NCI-H524 treated with DMSO at 0.1 percent for 48 hours (cell line): ENCODE measurements at regions not wholly inside any gene's neighbourhood (a gene's known extent, or its start where the extent isn't known, plus 50 kb on each side); places are given as distances from the start of the nearest gene placed in this dataset.

Experiments used
- DNase-seq: peaks from one replicate; lab custom pipeline; 2025; lab: John Stamatoyannopoulos, UW

DNA sequence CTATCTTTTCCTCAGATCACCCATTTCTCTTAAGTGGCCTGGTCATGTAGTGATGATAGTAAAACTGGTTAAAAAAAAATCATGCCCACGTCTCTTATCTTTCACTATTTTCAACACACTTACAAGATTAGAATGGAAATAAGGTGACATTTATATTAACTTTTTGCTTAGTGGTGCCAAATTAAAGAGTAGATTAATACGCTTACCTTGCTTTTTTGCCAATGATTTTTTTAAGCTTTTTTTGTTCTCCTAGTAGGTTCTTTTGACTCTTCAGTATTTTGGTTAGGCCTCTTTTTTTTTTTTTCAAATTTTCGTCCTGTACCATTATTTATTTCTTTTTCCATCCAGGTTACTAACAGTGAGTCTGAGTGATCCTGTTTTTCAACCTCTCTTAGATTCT lies 147.9 kb downstream of the PTCSC3 start:
- no peak for DNase-seq

DNA sequence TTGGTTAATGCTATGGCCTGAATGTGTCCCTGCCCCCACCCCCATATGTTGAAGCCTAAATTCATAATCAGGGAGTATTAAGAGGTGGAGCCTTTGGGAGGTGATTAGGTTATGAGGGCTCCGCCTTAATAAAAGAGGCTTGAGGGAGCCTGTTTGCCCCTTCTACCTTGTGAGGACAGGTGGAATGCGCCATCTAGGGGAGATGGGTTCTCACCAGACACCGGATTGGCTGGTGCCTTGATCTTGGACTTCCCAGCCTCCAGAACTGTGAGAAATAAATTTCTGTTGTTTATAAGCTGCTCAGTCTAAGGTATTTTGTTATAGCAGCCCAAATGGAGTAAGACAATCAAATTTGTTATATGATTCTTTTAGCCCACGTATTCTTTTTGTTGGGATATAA lies 148.3 kb downstream of the PTCSC3 start:
- peak; percentile 52 for DNase-seq

DNA sequence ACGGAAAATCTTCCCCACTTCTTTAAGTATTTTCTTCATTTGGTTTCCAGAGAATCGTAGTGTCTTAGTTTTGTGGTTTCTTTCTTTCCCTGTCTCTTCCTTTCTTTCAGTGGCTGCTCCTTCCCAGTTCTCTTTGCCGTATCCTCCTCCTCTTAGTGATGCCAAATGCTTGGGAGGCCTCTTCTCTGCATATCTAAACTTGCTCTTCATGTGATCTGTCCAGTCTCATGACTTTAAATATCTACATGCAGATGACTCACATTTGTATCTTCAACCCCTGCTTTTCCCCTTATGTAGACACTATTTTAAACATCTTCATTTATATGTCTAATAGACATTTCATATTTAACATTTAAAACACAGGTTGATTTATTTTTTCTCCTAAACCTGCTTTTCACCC lies 149.2 kb downstream of the PTCSC3 start:
- DNase-seq = no peak

DNA sequence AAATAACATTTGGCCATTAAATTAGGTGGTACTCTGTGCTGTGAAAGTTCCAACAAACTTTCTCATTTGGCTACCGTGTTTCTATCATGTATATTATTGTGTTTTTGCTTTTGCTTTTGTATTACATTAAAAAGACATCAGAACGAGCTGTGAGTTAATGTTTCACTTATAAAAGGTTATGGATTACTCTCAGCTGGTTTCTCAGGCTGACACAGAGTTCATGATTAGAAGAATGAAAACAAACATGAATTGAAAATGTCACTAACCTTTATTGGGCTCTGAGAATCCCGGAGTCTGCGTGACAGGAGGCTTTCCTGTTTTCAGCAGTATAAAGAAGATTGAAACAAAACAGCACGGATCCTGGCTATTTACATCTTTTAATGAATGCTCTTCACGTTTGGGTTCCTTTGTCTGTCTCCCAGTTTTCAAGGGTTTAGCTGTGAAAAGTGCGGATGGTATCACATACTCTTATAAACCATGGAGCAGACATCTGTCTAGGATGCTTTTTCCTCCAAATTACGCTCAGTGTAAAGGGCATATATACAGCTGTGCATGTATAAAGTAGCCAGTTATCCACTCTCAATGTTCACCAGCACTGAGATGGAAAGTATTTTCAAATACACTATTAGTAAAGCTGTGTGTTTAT lies 153.6 kb downstream of the PTCSC3 start:
- DNase-seq = no peak

DNA sequence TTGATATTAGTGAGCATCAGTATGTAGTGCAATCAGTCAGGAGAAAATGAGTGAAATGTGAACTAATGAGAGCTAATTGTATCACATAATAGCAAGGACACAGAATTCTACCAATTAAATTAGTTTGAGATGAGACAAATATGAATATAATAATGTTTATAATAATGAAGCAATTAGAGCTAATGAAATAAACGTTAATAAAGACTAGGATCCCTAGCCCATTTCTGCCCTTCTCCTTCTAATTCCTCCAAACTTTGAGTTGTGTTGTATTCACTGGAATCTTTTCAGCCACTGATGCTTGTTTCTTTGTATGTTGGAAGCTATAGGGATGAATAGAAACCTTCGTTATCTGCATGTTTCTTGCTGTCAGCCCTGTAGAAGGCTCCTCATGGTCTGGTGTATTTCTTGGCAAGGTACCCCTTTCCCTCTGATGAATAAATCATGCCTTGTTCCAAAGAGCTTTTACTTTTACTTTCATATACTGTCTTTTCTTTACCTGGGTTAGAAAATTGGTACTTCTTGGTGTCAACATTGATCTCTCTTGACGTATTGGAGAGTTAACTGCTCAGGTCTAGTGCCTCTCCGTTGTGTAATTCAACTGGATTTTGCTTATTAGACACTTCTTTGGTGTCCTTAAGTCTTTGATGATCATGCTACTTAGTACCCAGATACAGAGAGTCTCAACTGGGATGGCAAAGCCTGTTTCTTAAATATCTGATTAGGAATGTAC lies 154.8 kb downstream of the PTCSC3 start:
- no peak for DNase-seq

DNA sequence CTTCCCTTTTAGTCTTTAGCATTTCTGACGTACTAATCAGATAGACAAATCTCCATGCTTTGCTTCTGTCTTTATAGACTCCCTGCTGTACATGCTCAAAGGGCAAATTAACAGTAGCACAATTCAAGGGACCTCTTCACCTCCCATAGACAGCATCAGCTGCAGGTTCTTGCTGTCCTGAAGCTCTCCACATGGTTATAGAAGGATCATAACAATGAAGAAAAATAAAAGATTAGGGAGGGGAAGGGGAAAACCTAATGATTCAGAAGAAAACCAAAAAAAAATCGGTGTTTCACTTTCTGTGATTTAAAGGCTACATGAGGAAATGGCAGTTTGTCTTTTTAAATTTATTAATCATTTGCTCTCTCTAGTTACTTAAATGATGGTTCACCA lies 155.5 kb downstream of the PTCSC3 start:
- DNase-seq = no peak

DNA sequence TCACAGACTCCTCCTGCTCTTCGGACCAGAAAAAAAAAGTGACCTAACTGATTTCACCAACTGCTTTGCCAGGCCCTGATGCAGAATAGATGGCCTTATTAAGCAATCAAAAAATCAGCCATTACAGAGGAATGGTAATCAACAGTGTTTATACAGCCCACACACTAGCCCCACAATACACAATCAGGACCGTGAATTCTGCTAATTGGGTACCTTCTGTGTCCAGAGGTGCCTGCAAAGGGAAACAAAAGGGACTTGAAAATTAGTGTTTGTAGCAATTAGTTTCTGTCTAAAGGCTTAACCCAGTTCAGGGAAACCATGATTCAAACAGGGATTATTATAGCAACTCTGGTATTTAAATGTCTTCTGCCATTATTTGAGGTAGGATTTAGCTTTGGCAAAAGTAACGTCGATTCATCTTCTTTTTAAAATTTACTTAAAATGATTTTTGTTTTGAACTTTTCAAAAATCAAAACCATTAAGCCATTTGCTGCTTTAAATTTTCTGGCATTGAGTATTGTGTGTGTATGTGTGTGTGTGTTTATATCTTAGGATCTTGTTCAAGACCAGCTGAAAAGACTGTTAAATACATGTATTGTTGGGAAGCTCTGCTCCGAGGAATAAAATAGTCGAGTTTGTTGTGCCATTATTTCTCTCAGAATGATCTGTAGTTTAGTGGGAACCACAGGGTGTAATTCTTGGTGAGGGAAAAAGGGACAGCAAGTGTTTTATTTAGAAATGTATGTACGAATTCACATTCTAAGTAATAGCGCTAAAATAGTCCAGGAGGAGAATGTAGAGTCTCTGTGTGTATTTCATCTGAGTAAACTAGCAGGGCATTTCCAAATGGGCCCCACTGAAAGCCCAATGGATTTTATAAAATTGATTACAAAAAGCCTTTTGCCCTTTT lies 156.1 kb downstream of the PTCSC3 start:
- DNase-seq = no peak

DNA sequence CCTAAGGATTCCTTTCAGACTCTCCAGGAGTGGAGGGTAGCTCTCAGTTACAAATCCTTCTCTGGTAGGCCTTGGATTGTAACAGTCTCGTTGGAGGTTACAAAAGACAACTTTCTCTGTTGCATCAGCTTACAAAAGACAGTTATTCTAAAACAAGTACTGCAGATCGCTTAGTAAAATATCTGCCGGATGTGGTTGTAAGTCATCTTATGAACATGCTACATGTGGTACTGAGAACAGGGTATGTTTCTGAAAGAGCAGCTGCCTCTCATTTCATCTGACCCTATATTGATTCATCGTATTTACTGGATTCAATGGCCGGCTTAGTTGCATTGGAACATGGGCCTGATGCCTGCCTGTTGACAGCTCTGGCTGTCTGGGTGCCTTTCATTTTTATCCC lies 157.4 kb downstream of the PTCSC3 start:
- DNase-seq = no peak

DNA sequence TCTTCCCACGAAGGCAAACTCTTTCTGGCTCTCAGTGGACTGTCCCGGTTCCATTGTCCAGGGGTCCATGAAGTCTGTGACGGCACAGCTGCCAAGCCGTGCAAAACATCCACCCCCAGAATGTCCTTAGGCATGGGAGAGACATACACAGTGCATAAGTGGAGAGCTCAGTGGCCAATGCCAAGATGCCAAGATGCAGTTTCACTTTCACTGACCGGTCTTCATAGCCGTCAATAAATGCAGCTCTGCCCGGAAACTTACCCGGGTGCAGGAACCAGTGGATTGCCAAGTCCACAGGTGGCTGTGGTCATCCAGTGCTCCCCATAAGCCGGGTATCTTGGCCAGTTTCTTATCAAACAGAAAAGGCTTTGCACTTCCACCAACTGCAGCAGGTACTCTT lies 162.3 kb downstream of the PTCSC3 start:
- DNase-seq = no peak

DNA sequence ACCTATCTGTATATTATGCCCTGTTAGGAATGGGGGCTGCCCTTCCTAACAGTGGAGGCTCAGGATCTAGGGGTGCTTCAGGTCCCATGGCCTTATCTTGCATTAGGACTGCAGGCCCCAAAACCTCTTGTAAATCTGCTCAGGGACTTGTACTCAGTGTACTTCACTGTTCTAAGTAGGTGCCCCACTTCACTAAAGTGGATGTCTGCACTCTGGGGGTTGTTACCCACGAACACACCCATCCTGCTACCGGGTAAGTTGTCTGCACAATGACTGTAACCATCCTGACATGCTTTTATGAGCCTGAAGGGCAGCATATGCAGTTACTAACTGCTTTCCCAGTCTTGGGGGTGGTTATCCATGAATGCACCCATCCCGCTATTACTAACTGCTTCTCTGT lies 163.0 kb downstream of the PTCSC3 start:
- no peak for DNase-seq

DNA sequence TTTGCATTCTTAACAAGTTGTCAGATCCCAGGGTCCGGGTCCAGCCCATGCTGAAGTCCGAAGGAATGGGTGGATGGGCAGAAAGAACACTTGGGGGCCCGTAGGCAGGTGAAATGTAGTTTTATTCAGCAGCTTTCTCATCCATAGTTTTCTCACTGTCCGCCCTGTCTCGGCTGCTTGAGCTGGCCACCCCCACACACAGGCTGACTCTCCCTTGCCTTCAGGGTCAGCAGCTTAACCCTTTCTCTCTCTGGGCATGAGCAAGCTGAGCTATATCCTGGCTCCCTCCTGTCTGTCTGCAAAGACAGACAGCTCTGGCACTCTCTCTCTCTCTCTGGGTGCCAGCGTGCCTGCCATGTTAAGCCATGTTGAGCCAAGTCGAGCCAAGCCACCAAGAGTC lies 163.9 kb downstream of the PTCSC3 start:
- DNase-seq = no peak

DNA sequence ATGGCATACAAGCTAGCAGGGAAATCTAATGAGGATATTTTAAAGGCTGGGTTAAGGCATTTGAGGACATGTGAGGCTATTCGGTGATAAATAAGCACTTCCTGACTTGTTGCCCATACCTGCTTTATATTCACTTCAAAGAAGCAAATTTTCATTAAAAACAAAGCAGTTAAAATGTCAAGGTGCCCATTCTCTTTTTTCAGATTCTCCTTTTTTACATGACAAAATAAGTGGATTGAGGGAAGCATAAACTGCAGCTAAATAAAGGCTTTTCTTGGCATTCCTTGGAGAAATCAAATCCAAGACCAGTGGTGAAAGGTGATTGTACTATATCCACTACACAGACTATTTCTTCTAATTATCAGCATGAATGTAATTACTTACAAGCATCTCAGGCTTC lies 166.9 kb downstream of the PTCSC3 start:
- DNase-seq = no peak

DNA sequence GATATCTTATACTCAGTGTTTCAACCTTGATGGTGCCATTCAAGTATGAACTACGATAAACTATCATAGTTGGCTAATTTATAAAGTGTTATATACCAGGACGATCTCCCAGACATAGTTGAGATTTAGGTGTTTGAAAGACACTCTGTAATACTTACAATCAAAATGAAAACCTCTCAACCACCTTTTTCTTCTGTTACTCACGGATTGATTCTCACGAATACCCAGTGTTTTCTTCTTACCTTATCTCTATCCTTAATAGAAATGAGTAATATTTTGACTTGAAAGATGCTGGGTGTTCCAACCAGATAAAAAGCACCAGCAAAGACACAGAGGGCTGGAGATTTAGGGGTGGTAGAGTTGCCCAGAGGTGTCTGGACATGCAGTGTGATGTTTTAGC lies 169.9 kb downstream of the PTCSC3 start:
- no peak for DNase-seq

DNA sequence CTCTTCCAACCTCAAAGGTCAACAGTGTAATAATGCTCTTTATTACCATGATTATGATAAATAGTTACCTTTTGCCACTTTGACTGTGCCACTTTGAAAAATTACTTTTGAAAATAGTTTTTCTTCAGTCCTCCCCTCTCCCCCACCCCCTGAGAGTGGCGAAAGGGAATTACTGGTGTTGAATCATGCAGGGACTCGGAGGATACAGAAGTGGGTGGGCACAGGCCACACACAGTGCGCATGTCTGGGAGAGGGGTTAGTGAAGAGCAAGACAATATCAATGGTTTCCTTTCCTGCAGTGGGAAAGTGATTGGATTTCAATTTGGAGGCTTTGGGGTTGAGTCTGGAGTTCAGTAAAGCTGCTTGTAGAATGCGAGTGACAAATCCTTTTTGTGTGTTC lies 170.9 kb downstream of the PTCSC3 start:
- DNase-seq = no peak

DNA sequence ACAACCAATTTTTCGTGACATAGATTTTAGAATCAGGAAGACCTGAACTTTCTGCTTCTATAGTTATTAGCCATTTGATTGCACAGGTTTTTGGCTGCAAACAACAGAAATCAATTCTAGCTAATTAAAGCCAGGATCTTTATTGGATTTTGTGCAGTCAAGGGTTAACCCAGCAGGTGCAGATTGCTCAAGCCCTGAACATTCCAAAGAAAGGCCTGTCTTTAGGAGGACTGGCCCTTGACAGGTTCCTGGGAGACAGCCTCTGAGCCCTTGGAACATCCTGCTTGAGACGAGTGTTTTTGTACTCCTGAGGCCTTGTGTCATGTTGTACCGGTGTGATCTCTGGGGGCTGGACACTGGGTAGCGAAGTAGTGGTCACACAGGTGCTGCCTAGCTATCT lies 174.6 kb downstream of the PTCSC3 start:
- no peak for DNase-seq

DNA sequence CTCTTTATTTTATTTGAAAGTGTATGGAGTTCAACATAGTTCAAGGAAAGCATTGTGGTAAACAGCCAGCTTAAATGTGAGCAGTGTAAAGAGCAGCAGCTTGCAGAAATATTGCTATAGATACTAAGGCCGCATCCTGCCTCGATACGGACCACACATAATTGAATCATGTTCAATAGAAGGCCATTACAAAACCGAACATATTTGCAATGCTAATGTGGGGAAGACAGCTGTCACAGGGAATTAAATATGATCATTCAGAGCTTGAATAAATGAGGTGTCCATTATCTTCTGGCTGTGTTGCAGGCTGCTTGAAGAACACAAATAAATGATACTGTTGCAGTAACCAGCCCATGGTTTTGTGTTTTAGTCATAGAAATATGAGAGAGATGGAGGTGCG lies 173.2 kb downstream of the BRMS1L start:
- DNase-seq = peak; percentile 80

DNA sequence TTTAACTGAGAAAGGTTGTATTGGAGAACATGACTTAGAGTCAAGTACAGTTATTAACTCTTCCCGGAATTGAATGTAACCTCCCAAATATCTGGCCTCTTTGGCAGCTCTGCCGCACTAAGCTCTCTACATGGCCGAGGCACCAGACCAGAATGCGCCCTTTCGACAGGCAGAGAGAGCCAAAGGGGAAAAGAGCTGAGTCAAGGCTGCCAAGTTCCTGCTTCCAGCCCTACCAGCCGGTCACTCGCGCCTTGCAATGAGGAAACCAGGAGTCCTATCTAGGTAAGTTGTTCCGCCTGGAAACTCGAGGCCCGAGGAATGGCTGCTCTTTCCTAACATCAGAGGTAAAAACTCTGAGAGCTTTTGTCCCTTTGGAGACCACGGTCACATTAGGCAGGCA lies 172.2 kb downstream of the BRMS1L start:
- no peak for DNase-seq

DNA sequence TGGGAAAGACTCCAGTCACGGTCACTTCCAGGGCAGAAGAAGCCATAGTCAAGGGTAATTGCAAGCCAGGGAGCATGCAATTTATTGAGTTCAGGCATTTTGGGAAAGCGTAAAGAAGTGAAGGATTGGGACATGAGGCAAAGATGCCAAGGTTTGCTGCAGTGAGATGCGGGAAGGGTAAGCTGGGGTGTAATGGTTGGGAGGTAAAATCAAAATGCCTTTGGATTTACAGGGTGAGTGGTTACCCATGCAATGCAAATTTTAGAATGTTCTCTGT lies 167.5 kb downstream of the BRMS1L start:
- no peak for DNase-seq

DNA sequence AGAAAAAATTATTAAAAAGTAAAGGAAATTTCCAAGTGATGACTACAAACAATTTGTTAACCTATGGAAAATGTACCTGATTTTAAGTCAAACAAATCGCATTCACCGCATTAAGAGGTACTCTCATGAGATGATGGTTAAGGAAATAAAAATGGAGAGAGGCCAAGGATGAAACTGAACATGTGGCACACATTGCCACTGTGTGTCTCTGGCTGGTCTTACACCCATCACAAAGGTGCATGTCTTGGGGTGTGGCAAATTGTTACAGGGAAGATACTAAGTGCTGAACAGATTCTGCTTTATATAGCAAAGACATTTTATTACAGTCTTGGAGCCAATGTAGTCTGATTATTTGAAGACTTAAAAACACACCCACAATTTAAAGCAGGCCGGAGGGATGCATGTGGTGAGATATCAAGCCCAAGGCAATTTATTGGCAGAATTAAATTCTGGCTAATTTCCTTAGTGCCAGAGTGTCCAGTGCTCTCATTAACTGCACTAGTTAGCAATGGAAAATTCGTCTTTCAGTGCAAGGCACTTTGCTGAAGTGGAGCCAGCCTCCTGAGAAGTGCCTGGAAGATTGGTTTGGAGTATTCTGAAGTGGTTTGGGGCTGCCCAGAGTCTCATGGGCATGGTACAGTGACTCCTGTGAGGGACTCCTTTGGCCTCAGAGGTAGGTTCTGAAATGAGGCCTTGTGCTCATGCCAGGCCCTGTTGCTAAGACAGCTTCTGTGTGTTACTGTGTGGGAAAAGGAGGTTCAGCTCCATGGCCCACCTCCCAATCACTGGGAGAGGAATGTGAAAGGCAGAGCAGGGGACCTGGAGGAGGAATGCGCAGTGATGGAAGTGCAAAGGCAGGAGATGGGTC lies 166.9 kb downstream of the BRMS1L start:
- DNase-seq = peak; percentile 79

DNA sequence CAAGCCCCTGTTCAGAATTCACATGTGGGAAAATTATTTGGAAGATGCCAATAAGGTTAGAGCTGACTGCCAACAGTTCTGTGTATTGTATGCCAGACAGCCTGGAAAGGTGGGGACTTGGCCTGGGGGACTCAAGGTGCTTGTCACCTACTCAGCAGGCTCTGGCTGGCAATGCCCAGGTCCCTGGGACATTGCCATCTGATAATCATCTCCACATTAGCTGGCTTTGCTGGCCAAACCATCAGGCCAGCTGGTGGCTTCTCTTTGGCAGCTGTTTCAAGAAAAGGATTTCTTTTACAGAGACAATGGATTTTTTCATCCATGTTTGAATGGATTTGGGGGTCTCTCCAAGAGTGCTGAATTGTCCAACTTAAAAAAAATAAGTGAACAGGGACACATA lies 165.2 kb downstream of the BRMS1L start:
- DNase-seq = peak; percentile 69

DNA sequence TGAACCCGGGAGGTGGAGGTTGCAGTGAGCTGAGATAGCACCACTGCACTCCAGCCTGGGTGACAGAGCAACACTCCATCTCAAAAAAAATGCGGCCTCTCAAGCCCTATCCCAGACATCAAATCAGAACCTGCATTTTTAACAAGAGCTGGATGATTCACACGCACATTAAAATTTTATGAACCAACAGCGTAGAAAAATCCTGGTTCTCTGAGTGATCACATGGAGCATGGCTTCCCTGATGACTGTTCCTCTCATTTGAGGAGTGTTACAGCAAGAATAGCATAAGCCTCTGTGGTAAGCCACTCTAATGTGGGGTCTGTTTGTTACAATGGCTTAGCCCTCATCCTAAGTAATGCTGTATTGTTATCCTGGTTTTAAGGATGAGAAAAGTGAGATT lies 163.6 kb downstream of the BRMS1L start:
- no peak for DNase-seq

DNA sequence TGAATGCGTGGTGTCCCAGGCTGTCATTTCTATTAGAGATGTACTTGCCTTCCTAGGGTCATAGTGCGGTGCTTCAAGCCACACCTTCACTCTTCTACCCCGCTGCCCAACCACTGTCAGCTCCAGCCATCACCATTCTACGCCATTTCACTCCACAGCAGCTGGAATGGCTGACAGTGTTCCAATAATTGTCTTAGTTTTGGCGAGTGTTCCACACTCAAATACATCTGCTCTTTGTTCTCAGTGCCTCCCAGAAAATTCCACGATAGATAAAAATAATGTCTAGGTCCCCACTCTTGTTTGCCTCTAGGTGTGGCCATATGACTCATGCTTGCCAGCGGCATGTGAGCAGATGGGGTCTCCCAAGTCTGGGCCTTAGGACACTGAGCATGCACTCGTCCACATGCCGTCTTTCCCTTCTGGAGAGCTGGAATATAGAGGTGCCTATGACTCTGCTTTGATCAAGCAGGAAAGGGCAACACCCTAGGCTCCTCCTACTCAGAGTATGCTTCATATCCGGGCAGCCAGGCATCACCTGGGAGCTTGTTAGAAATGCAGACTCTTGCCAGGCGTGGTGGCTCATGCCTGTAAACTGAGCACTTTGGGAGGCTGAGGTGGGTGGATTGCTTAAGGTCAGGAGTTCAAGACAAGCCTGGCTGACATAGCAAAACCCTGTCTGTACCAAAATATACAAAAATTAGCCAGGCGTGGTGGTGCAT lies 163.0 kb downstream of the BRMS1L start:
- no peak for DNase-seq
